ENCODE measurements at regions not wholly inside any gene's neighbourhood (a gene's known extent, or its start where the extent isn't known, plus 50 kb on each side); places are given as distances from the start of the nearest gene placed in this dataset.

GRCh38 chr12:93111773-93112172 lies 182.7 kb upstream of the EEA1 start:
- Histone ChIP-seq H3K9me3 (ENCODE audit: control insufficient read depth, low read length) (no peaks in the 10 kb centered on the region), H3K36me3 (ENCODE audit: control insufficient read depth, insufficient read depth, low read length) (no peaks in the 10 kb centered on the region), H3K79me2 (no peaks in the 10 kb centered on the region), H3K4me1 (peaks cover 7% of the 10 kb centered on the region), H3K9ac (no peak overlapping the region), H3K4me3 (ENCODE audit: low read depth, low read length) (no peak overlapping the region), H3K27me3 (ENCODE audit: control insufficient read depth, insufficient read depth, low read length) (no peaks in the 10 kb centered on the region), H3K27ac (no peak overlapping the region), H3K4me2 (ENCODE audit: low read length) (no peak overlapping the region), H2AFZ (no peak overlapping the region)
- no peak for TF ChIP-seq CTCF (IDR thresholded peaks at IDR 0.05)

- Histone ChIP-seq H3K27ac (no peak overlapping the region), H3K4me3 (ENCODE audit: low read depth, low read length) (no peak overlapping the region), H3K4me2 (ENCODE audit: low read length) (no peak overlapping the region), H3K36me3 (ENCODE audit: control insufficient read depth, insufficient read depth, low read length) (no peaks in the 10 kb centered on the region), H3K79me2 (no peaks in the 10 kb centered on the region), H3K4me1 (no peaks in the 10 kb centered on the region), H2AFZ (no peak overlapping the region), H3K9ac (no peak overlapping the region), H3K27me3 (ENCODE audit: control insufficient read depth, insufficient read depth, low read length) (no peaks in the 10 kb centered on the region), H3K9me3 (ENCODE audit: control insufficient read depth, low read length) (no peaks in the 10 kb centered on the region)
- no peak for TF ChIP-seq CTCF (IDR thresholded peaks at IDR 0.05)
Observed at GRCh38 chr12:93113317-93114006, 184.4 kb upstream of the EEA1 start.

- H3K9ac ChIP-seq, result no peak overlapping the region
- no peaks in the 10 kb centered on the region for H3K9me3 ChIP-seq (ENCODE audit: control insufficient read depth, low read length)
- no peak overlapping the region for H2AFZ ChIP-seq
- no peaks in the 10 kb centered on the region for H3K27me3 ChIP-seq (ENCODE audit: control insufficient read depth, insufficient read depth, low read length)
- H3K36me3 ChIP-seq (ENCODE audit: control insufficient read depth, insufficient read depth, low read length), result no peaks in the 10 kb centered on the region
- H3K4me1 ChIP-seq, result no peaks in the 10 kb centered on the region
- no peak for TF ChIP-seq CTCF (IDR thresholded peaks at IDR 0.05)
- no peaks in the 10 kb centered on the region for H3K79me2 ChIP-seq
- H3K4me3 ChIP-seq (ENCODE audit: low read depth, low read length), result no peak overlapping the region
- H3K27ac ChIP-seq, result no peak overlapping the region
- no peak overlapping the region for H3K4me2 ChIP-seq (ENCODE audit: low read length)
Observed at GRCh38 chr12:93115198-93115601, 186.1 kb upstream of the EEA1 start.

- H3K9me3 ChIP-seq (ENCODE audit: control insufficient read depth, low read length), result no peaks in the 10 kb centered on the region
- H3K27ac ChIP-seq, result no peak overlapping the region
- no peaks in the 10 kb centered on the region for H3K4me1 ChIP-seq
- H3K79me2 ChIP-seq, result no peaks in the 10 kb centered on the region
- H2AFZ ChIP-seq, result no peak overlapping the region
- no peak overlapping the region for H3K4me2 ChIP-seq (ENCODE audit: low read length)
- TF ChIP-seq CTCF (IDR thresholded peaks at IDR 0.05), result no peak
- H3K4me3 ChIP-seq (ENCODE audit: low read depth, low read length), result no peak overlapping the region
- no peak overlapping the region for H3K9ac ChIP-seq
- H3K36me3 ChIP-seq (ENCODE audit: control insufficient read depth, insufficient read depth, low read length), result no peaks in the 10 kb centered on the region
- no peaks in the 10 kb centered on the region for H3K27me3 ChIP-seq (ENCODE audit: control insufficient read depth, insufficient read depth, low read length)
Observed at GRCh38 chr12:93115646-93116045, 186.6 kb upstream of the EEA1 start.

GRCh38 chr12:93116632-93117031 lies 187.5 kb upstream of the EEA1 start:
- Histone ChIP-seq H3K4me1 (no peaks in the 10 kb centered on the region), H3K36me3 (ENCODE audit: control insufficient read depth, insufficient read depth, low read length) (no peaks in the 10 kb centered on the region), H2AFZ (no peak overlapping the region), H3K27me3 (ENCODE audit: control insufficient read depth, insufficient read depth, low read length) (no peaks in the 10 kb centered on the region), H3K4me2 (ENCODE audit: low read length) (no peak overlapping the region), H3K79me2 (no peaks in the 10 kb centered on the region), H3K4me3 (ENCODE audit: low read depth, low read length) (no peak overlapping the region), H3K9me3 (ENCODE audit: control insufficient read depth, low read length) (no peaks in the 10 kb centered on the region), H3K9ac (no peak overlapping the region), H3K27ac (no peak overlapping the region)
- TF ChIP-seq CTCF (IDR thresholded peaks at IDR 0.05), result no peak
